NCI-H128 (cell line): ENCODE measurements at regions not wholly inside any gene's neighbourhood (a gene's known extent, or its start where the extent isn't known, plus 50 kb on each side); places are given as distances from the start of the nearest gene placed in this dataset.

ENCODE experiments used
- DNase-seq: peaks from one replicate; lab custom pipeline; 2025; ENCODE audit not compliant: unreplicated experiment; lab: John Stamatoyannopoulos, UW

GRCh38 chr5:73375191-73375545, 73.4 kb downstream of the FOXD1 start:
- DNase-seq: no peak

- DNase-seq: no peak
Observed at GRCh38 chr5:73374520-73375190, 73.9 kb downstream of the FOXD1 start.

- no peak for DNase-seq
Observed at GRCh38 chr5:73373814-73374510, 74.6 kb downstream of the FOXD1 start.

- no peak for DNase-seq
Observed at GRCh38 chr5:73370640-73371583, 77.7 kb downstream of the FOXD1 start.

GRCh38 chr5:73370095-73370494, 78.5 kb downstream of the FOXD1 start:
- no peak for DNase-seq

GRCh38 chr5:73369278-73369677, 79.3 kb downstream of the FOXD1 start:
- no peak for DNase-seq

- no peak for DNase-seq
Observed at GRCh38 chr5:73367650-73368049, 80.9 kb downstream of the FOXD1 start.

GRCh38 chr5:73365990-73366667, 82.4 kb downstream of the FOXD1 start:
- DNase-seq: no peak

- DNase-seq: no peak
Observed at GRCh38 chr5:73365301-73365853, 83.2 kb downstream of the FOXD1 start.

GRCh38 chr5:73363911-73364730, 84.5 kb downstream of the FOXD1 start:
- DNase-seq: no peak

GRCh38 chr5:73359395-73359794, 89.2 kb downstream of the FOXD1 start:
- DNase-seq: no peak

GRCh38 chr5:73358366-73358765, 90.2 kb downstream of the FOXD1 start:
- DNase-seq: no peak

- no peak for DNase-seq
Observed at GRCh38 chr5:73357576-73357975, 91.0 kb downstream of the FOXD1 start.

GRCh38 chr5:73355108-73355507, 93.5 kb downstream of the FOXD1 start:
- DNase-seq: no peak

- DNase-seq: no peak
Observed at GRCh38 chr5:73354406-73354805, 94.2 kb downstream of the FOXD1 start.

GRCh38 chr5:73352649-73353230, 95.8 kb downstream of the FOXD1 start:
- DNase-seq: no peak

GRCh38 chr5:73352243-73352642, 96.3 kb downstream of the FOXD1 start:
- no peak for DNase-seq

- no peak for DNase-seq
Observed at GRCh38 chr5:73351593-73351992, 97.0 kb downstream of the FOXD1 start.

GRCh38 chr5:73346878-73347408, 101.6 kb downstream of the FOXD1 start:
- no peak for DNase-seq
